Mucosa of rectum (tissue), 2 donors: ENCODE measurements at regions not wholly inside any gene's neighbourhood (a gene's known extent, or its start where the extent isn't known, plus 50 kb on each side); places are given as distances from the start of the nearest gene placed in this dataset.
"Not testable (repeated sequence)": the region's sequence is repeated elsewhere in the genome, so short reads cannot be mapped to it uniquely, and the experiment has no call there.

ENCODE experiments used
- H3K27ac ChIP-seq, 2 donors: one replicate each; pipeline ENCODE4 v1.7.0; 2013; ENCODE audit warnings: inconsistent platforms in 2 of 2, low read depth in 2 of 2, low read length in 2 of 2
- H3K27me3 ChIP-seq, 2 donors: one replicate each; pipeline ENCODE4 v1.7.0; 2013; ENCODE audit warnings: low read length in 2 of 2; ENCODE audit not compliant: control insufficient read depth in 2 of 2, insufficient read depth in 2 of 2
- H3K36me3 ChIP-seq, 2 donors: one replicate each; pipeline ENCODE4 v1.7.0; 2013; ENCODE audit warnings: low read length in 2 of 2; ENCODE audit not compliant: control insufficient read depth in 2 of 2, insufficient read depth in 2 of 2
- H3K4me1 ChIP-seq, 2 donors: one replicate each; pipeline ENCODE4 v1.7.0; 2013; ENCODE audit warnings: low read length in 2 of 2, mild to moderate bottlenecking in 1 of 2; ENCODE audit not compliant: control insufficient read depth in 2 of 2, insufficient read depth in 2 of 2
- H3K4me3 ChIP-seq, 2 donors: one replicate each; pipeline ENCODE4 v1.7.0; 2013; ENCODE audit warnings: low read length in 2 of 2
- H3K9ac ChIP-seq, 2 donors: one replicate each; pipeline ENCODE4 v1.7.0; 2013; ENCODE audit warnings: low read length in 2 of 2, low read depth in 1 of 2, mild to moderate bottlenecking in 1 of 2
- H3K9me3 ChIP-seq, 2 donors: one replicate each; pipeline ENCODE4 v1.7.0; 2013; ENCODE audit warnings: low read length in 2 of 2; ENCODE audit not compliant: control insufficient read depth in 2 of 2
- donor health status: healthy.
- donor health status: Normal muscosa, but diverticular disease.

GRCh38 chr12:111239235-111239634, 129.7 kb downstream of the PHETA1 start:
- Histone ChIP-seq H3K27ac (no peak overlapping the region), H3K4me3 (no peak overlapping the region), H3K9me3 (peaks cover 0 to 1% of the 10 kb centered on the region in 2 donors), H3K9ac (no peak overlapping the region), H3K27me3 (peaks cover 3% of the 10 kb centered on the region in 2 donors), H3K4me1 (no peaks in the 10 kb centered on the region), H3K36me3 (no peaks in the 10 kb centered on the region)

GRCh38 chr12:111238075-111238734, 130.7 kb downstream of the PHETA1 start:
- Histone ChIP-seq H3K9me3 (no peaks in the 10 kb centered on the region), H3K4me3 (no peak overlapping the region), H3K9ac (no peak overlapping the region), H3K36me3 (no peaks in the 10 kb centered on the region), H3K27ac (no peak overlapping the region), H3K4me1 (no peaks in the 10 kb centered on the region), H3K27me3 (peaks cover 3% of the 10 kb centered on the region in 2 donors)

- H3K4me3 ChIP-seq, H3K27me3 ChIP-seq, H3K36me3 ChIP-seq, H3K4me1 ChIP-seq, H3K9me3 ChIP-seq, H3K9ac ChIP-seq, H3K27ac ChIP-seq: not testable (repeated sequence)
Measured at GRCh38 chr12:111234491-111234890, 134.4 kb downstream of the PHETA1 start.

- Histone ChIP-seq H3K27ac (no peak overlapping the region), H3K4me3 (no peak overlapping the region), H3K27me3 (peaks cover 0 to 3% of the 10 kb centered on the region in 2 donors), H3K9me3 (no peaks in the 10 kb centered on the region), H3K9ac (no peak overlapping the region), H3K36me3 (no peaks in the 10 kb centered on the region), H3K4me1 (no peaks in the 10 kb centered on the region)
Measured at GRCh38 chr12:111233786-111234185, 135.1 kb downstream of the PHETA1 start.

GRCh38 chr12:111230649-111231048, 138.2 kb downstream of the PHETA1 start:
- no peak overlapping the region for H3K27ac ChIP-seq
- no peak overlapping the region for H3K9ac ChIP-seq
- H3K36me3 ChIP-seq, result no peaks in the 10 kb centered on the region
- H3K27me3 ChIP-seq, result no peaks in the 10 kb centered on the region
- H3K4me3 ChIP-seq, result no peak overlapping the region
- no peaks in the 10 kb centered on the region for H3K9me3 ChIP-seq
- no peaks in the 10 kb centered on the region for H3K4me1 ChIP-seq

GRCh38 chr12:111228916-111229666, 139.8 kb downstream of the PHETA1 start:
- no peak overlapping the region for H3K4me3 ChIP-seq
- H3K27ac ChIP-seq, result no peak overlapping the region
- H3K9me3 ChIP-seq, result no peaks in the 10 kb centered on the region
- H3K9ac ChIP-seq, result no peak overlapping the region
- H3K27me3 ChIP-seq, result no peaks in the 10 kb centered on the region
- H3K4me1 ChIP-seq, result no peaks in the 10 kb centered on the region
- H3K36me3 ChIP-seq, result no peaks in the 10 kb centered on the region

- H3K27ac ChIP-seq, result no peak overlapping the region
- no peak overlapping the region for H3K4me3 ChIP-seq
- no peaks in the 10 kb centered on the region for H3K27me3 ChIP-seq
- no peak overlapping the region for H3K9ac ChIP-seq
- no peaks in the 10 kb centered on the region for H3K4me1 ChIP-seq
- H3K9me3 ChIP-seq, result no peaks in the 10 kb centered on the region
- H3K36me3 ChIP-seq, result no peaks in the 10 kb centered on the region
Measured at GRCh38 chr12:111227476-111228420, 141.1 kb downstream of the PHETA1 start.

- Histone ChIP-seq H3K27me3 (no peaks in the 10 kb centered on the region), H3K27ac (no peak overlapping the region), H3K4me1 (no peaks in the 10 kb centered on the region), H3K36me3 (no peaks in the 10 kb centered on the region), H3K4me3 (no peak overlapping the region), H3K9me3 (no peaks in the 10 kb centered on the region), H3K9ac (no peak overlapping the region)
Measured at GRCh38 chr12:111226680-111227079, 142.2 kb downstream of the PHETA1 start.

GRCh38 chr12:111225307-111225706, 143.6 kb downstream of the PHETA1 start:
- H3K36me3 ChIP-seq, result no peaks in the 10 kb centered on the region
- H3K9ac ChIP-seq, result no peak overlapping the region
- H3K27ac ChIP-seq, result no peak overlapping the region

More at GRCh38 chr12:111225307-111225706, 143.6 kb downstream of the PHETA1 start:
- Histone ChIP-seq H3K4me1 (no peaks in the 10 kb centered on the region), H3K9me3 (no peaks in the 10 kb centered on the region), H3K27me3 (no peaks in the 10 kb centered on the region), H3K4me3 (no peak overlapping the region)
